Heart left ventricle (tissue), 16 donors: ENCODE measurements at regions not wholly inside any gene's neighbourhood (a gene's known extent, or its start where the extent isn't known, plus 50 kb on each side); places are given as distances from the start of the nearest gene placed in this dataset.
"Not testable (repeated sequence)": the region's sequence is repeated elsewhere in the genome, so short reads cannot be mapped to it uniquely, and the experiment has no call there.

Experiments
- ATAC-seq, 4 donors: fragments of 200-7000 bp; cut with Tn5 transposase; one replicate each; pipeline ENCODE4 v1.9.1; 2020 to 2022; ENCODE audit warnings: moderate library complexity in 4 of 4, mild to moderate bottlenecking in 3 of 4, moderate number of reproducible peaks in 1 of 4
- DNase-seq, 5 donors: peaks; one replicate each; pipeline ENCODE4 v3.0.0-alpha.2; 2020
- H3K27ac ChIP-seq, 12 donors: fragments of 200-600 bp; sonication (generic) in 4 of 12; one replicate each; pipeline versions ENCODE4 v1.5.0 to v1.8.0; 2016 to 2022; ENCODE audit warnings: mild to moderate bottlenecking in 2 of 12
- H3K27me3 ChIP-seq, 9 donors: fragments of 200-600 bp; sonication (generic) in 2 of 9; one replicate each; pipeline versions ENCODE4 v1.5.1 to v1.8.0; 2016 to 2022; ENCODE audit warnings: mild to moderate bottlenecking in 3 of 9
- H3K36me3 ChIP-seq, 9 donors: fragments of 200-600 bp; sonication (generic) in 2 of 9; one replicate each; pipeline versions ENCODE4 v1.5.0 to v1.8.0; 2018 to 2022; ENCODE audit warnings: mild to moderate bottlenecking in 2 of 9
- H3K4me1 ChIP-seq, 12 donors: fragments of 200-600 bp; sonication (generic) in 4 of 12; one replicate each; pipeline versions ENCODE4 v1.5.0 to v1.8.0; 2016 to 2022; ENCODE audit warnings: mild to moderate bottlenecking in 3 of 12
- H3K4me3 ChIP-seq, 12 donors: fragments of 200-600 bp; sonication (generic) in 4 of 12; one replicate each; pipeline versions ENCODE4 v1.5.0 to v1.8.0; 2017 to 2022; ENCODE audit warnings: mild to moderate bottlenecking in 9 of 12, moderate library complexity in 4 of 12
- H3K9me3 ChIP-seq, 12 donors: fragments of 200-600 bp; sonication (generic) in 4 of 12; one replicate each; pipeline versions ENCODE4 v1.5.0 to v1.8.0; 2016 to 2022; ENCODE audit warnings: mild to moderate bottlenecking in 1 of 12
- CTCF ChIP-seq, 12 donors: fragments of 200-600 bp; sonication (generic) in 4 of 12; IDR thresholded peaks; one replicate each; pipeline versions ENCODE4 v1.5.0 to v1.8.0; 2018 to 2022; ENCODE audit warnings: antibody characterized with exemption in 12 of 12, mild to moderate bottlenecking in 5 of 12
- POLR2A ChIP-seq, 2 donors: fragments of 450-650 bp; IDR thresholded peaks; one replicate each; pipeline ENCODE4 v1.6.1; 2017; ENCODE audit warnings: antibody characterized with exemption in 2 of 2, mild to moderate bottlenecking in 2 of 2, moderate library complexity in 2 of 2
- WGBS, 4 donors: extraction: QIAGEN DNeasy Blood & Tissue Kit in 2 of 4; methylation state at CpG; one replicate each; pipeline versions ENCODE4 v1.1.5 to v1.1.7; 2013 to 2018; 5-methylcytosine and 5-hydroxymethylcytosine counted together
- intact Hi-C, 10 donors: fragments of 100-400 bp; cut with DNase I; formaldehyde crosslinking; loops; one replicate each; pipeline versions ENCODE4 v1.11.1 to v1.14.2; 2022
- donor health status: ischemic (EF 13 %, LVEDD 7.1; RV severe dilation, severe dysfunction).
- donor health status: healthy with polysubstance abuse.
- donor health status: DM: no; HTN: yes; CAD: no.
- donor health status: DM: no; HTN: no; CAD: no.
- donor health status: ischemic (EF 25% LVEDD 6.9; RV normal size, moderate dysfunction).
- donor health status: ischemic (EF 25% LVEDD 5.7; RV mildly dilated, moderate dysfunction).
- donor health status: healthy.
- donor health status: DM: yes; HTN: yes; CAD: no.
- donor health status: ischemic (EF 35%, LVEDD 5.7; RV mildly dilated, moderate dysfunction).
- donor health status: nonischemic (EF 11% LVEDD 7.7; RV severe dilation, severe dysfunction).
- donor health status: DM: yes; HTN: yes; CAD: no.
- donor health status: PGD.
- donor health status: ischemic (EF 29% LVEDD 5.4; RV normal size, mild dysfunction).
- donor health status: nonischemic (EF 23%, LVEDD 6.1; RV moderate dilation, normal function).

GRCh38 chr6:1445650-1446330 is 56.4 kb downstream of the FOXF2 start:
- Histone ChIP-seq H3K9me3 (peaks cover 0 to 4% (median 0%) of the 10 kb centered on the region in 12 donors), H3K27me3 (peaks cover 0 to 26% (median 3%) of the 10 kb centered on the region in 9 donors), H3K36me3 (no peaks in the 10 kb centered on the region), H3K4me1 (no peaks in the 10 kb centered on the region), H3K27ac (no peak overlapping the region), H3K4me3 (no peak overlapping the region)
- intact Hi-C loops = no loop called here
- 77 to 78% (median 77%) methylated on average over 21 of the region's 21 CpGs for WGBS, 4 donors
- no peak for ATAC-seq
- no peak for DNase-seq
- TF ChIP-seq POLR2A (IDR thresholded peaks at IDR 0.05) (no peak), CTCF (IDR thresholded peaks at IDR 0.05) (no peak)

DNA sequence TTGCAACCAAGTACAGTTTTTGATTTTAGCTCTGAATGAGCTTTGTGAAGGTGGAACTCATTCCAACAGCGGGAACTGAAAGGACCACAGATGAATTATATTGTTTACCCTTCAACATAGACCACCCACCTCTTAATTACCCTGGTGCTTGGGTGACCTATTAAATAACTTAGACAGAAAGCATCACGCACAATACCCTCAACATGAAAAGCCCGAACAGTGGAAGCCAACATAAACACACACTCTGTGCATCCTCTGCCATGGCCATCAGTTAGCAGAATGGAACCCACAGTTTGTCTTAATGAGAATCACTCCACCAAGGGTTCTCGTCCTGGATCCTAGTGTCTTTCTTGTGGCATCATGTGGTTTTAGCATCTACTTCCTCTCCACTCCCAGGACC is 60.5 kb downstream of the FOXF2 start:
- no peak overlapping the region for H3K4me3 ChIP-seq
- DNase-seq (no peak), ATAC-seq (no peak)
- TF ChIP-seq POLR2A (IDR thresholded peaks at IDR 0.05) (no peak), CTCF (IDR thresholded peaks at IDR 0.05) (no peak)
- H3K9me3 ChIP-seq = peaks cover 0 to 18% (median 3%) of the 10 kb centered on the region in 12 donors
- H3K36me3 ChIP-seq = no peaks in the 10 kb centered on the region
- no peak overlapping the region for H3K27ac ChIP-seq
- no peaks in the 10 kb centered on the region for H3K4me1 ChIP-seq
- WGBS, 4 donors = 81 to 92% (median 85%) methylated on average over 4 of the region's 4 CpGs
- peaks cover 0 to 33% (median 6%) of the 10 kb centered on the region in 9 donors for H3K27me3 ChIP-seq
- intact Hi-C loops = no loop called here

DNA sequence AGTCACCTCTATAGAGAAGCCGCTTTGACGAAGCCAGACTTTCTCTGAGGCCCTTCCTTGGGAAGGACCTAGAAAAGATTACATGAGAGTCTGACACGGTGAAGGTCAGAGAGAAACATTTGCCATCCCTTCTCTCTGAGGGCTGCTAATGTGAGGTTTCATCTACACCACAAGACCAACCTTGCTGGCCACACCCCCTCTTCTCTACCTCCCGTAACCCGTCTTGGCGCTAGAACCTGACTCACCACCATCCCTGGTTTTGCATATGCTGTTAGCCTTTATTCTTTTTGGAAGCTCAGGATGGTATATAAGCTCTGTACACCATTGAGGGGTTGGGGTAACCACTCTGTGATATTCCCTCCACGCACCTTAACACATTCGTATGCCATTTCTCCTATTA is 63.6 kb downstream of the FOXF2 start:
- Histone ChIP-seq H3K4me1 (no peaks in the 10 kb centered on the region), H3K4me3 (no peak overlapping the region), H3K9me3 (peaks cover 0 to 18% (median 3%) of the 10 kb centered on the region in 12 donors), H3K27me3 (peaks cover 0 to 21% (median 6%) of the 10 kb centered on the region in 9 donors), H3K27ac (no peak overlapping the region), H3K36me3 (no peaks in the 10 kb centered on the region)
- DNase-seq (no peak), ATAC-seq (no peak)
- 92 to 94% (median 93%) methylated on average over 8 of the region's 8 CpGs for WGBS, 4 donors
- intact Hi-C loops = no loop called here
- no peak for TF ChIP-seq CTCF (IDR thresholded peaks at IDR 0.05)
- no peak for TF ChIP-seq POLR2A (IDR thresholded peaks at IDR 0.05)

DNA sequence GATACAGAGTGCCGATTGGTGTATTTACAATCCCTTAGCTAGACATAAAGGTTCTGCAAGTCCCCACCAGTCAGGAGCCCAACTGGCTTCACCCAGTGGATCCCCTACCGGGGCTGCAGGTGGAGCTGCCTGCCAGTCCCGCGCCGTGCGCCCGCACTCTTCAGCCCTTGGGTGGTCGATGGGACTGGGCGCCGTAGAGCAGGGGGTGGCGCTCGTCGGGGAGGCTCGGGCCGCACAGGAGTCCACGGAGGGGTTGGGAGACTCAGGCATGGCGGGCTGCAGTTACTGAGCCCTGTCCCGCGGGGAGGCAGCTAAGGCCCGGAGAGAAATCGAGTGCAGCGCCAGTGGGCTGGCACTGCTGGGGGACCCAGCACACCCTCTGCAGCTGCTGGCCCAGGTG is 67.4 kb downstream of the FOXF2 start:
- DNase-seq, H3K27ac ChIP-seq, intact Hi-C loops, H3K36me3 ChIP-seq, H3K4me1 ChIP-seq, H3K4me3 ChIP-seq, H3K9me3 ChIP-seq, ATAC-seq, H3K27me3 ChIP-seq: not testable (repeated sequence)
- 94 to 100% (median 97%) methylated on average over 13 to 22 of the region's 22 CpGs for WGBS, 4 donors

DNA sequence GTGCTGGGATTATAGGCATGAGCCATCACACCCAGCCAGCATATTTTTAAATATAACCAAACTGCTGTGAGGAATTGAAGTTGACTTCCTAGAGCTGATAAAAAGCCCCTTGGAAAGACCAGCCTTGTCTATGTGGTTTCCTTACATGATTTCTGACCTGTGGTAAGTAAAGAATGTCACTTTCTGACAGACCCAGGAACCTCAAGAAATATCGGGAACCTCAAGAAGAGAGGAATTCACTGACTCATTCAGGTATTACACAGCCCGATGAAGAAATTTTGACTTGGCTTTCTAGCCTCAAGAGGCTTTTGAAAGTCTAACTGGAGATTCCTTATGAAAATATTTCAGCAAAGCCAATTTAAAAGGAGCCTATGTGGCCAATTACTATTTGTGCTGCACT is 71.8 kb downstream of the FOXF2 start:
- H3K27ac ChIP-seq = no peak overlapping the region
- H3K27me3 ChIP-seq = peaks cover 0 to 9% (median 0%) of the 10 kb centered on the region in 9 donors
- H3K9me3 ChIP-seq = no peaks in the 10 kb centered on the region
- no peak for TF ChIP-seq CTCF (IDR thresholded peaks at IDR 0.05)
- TF ChIP-seq POLR2A (IDR thresholded peaks at IDR 0.05) = no peak
- H3K4me3 ChIP-seq = no peak overlapping the region
- ATAC-seq (no peak), DNase-seq (no peak)
- 84 to 97% (median 87%) methylated on average over 2 of the region's 2 CpGs for WGBS, 4 donors
- H3K36me3 ChIP-seq = no peaks in the 10 kb centered on the region
- no peaks in the 10 kb centered on the region for H3K4me1 ChIP-seq
- intact Hi-C loops = no loop called here
